ENCODE measurements at regions not wholly inside any gene's neighbourhood (a gene's known extent, or its start where the extent isn't known, plus 50 kb on each side); places are given as distances from the start of the nearest gene placed in this dataset.

GRCh38 chr6:164753517-164753916 lies 555.9 kb downstream of the C6orf118 start:
- no peak overlapping the region for H3K4me2 ChIP-seq (ENCODE audit: insufficient read depth, low read length)
- H3K4me1 ChIP-seq (replicated peaks in 1 of 2; ENCODE audit: control insufficient read depth in 2 of 2, insufficient read depth in 2 of 2, low read length in 2 of 2), result no peaks in the 10 kb centered on the region
- H3K9me3 ChIP-seq (replicated peaks; ENCODE audit: control insufficient read depth, insufficient read depth, low read depth, low read length), result no peaks in the 10 kb centered on the region
- no peaks in the 10 kb centered on the region for H3K27me3 ChIP-seq (ENCODE audit: control insufficient read depth in 2 of 2, insufficient read depth in 2 of 2, low read length in 2 of 2)
- ChIA-PET POLR2A (no interaction called here), CTCF (ENCODE audit: low intra/inter-chr PET ratio) (no interaction called here)
- no TSS peak for BruUV-seq (replicated peaks)
- no peaks in the 10 kb centered on the region for H3K36me3 ChIP-seq (ENCODE audit: control insufficient read depth, insufficient read depth, low read length)
- FAIRE-seq (no peak), DNase-seq (ENCODE audit: extremely low read depth in 1 of 4, low spot score in 3 of 4) (no peak), ATAC-seq (no peak)
- no peak for TF ChIP-seq ELF1 (tag; IDR thresholded peaks at IDR 0.05)
- no peak for TF ChIP-seq NFE2L1 (tag; IDR thresholded peaks at IDR 0.05; ENCODE audit: borderline replicate concordance, low read depth)
- TF ChIP-seq NR3C1 (CRISPR knock-in tag; IDR thresholded peaks at IDR 0.05), result no peak
- no peak for TF ChIP-seq TCF3 (CRISPR knock-in tag; IDR thresholded peaks at IDR 0.05)
- H3K4me3 ChIP-seq, result no peak overlapping the region
- no peaks in the 10 kb centered on the region for H4K20me1 ChIP-seq (replicated peaks; ENCODE audit: control insufficient read depth, insufficient read depth, low read length)
- no peak overlapping the region for H3K9ac ChIP-seq (ENCODE audit: insufficient read depth in 1 of 2, low read depth in 2 of 2, low read length in 2 of 2)
- H2AFZ ChIP-seq (ENCODE audit: low read depth, low read length), result no peak overlapping the region
- H3K27ac ChIP-seq (ENCODE audit: extremely low read depth, low read depth, low read length), result no peak overlapping the region
- no peaks in the 10 kb centered on the region for H3K9me1 ChIP-seq (ENCODE audit: control insufficient read depth, insufficient read depth, low read length)
- in situ Hi-C loops (cut with MboI) (no loop called here), intact Hi-C loops (cut with micrococcal nuclease) (no loop called here)
- H3K79me2 ChIP-seq (ENCODE audit: control insufficient read depth, insufficient read depth, low read length), result no peaks in the 10 kb centered on the region

- no peaks in the 10 kb centered on the region for H3K27me3 ChIP-seq (ENCODE audit: control insufficient read depth in 2 of 2, insufficient read depth in 2 of 2, low read length in 2 of 2)
- DNase-seq (ENCODE audit: extremely low read depth in 1 of 4, low spot score in 3 of 4) (no peak), ATAC-seq (no peak), FAIRE-seq (no peak)
- intact Hi-C loops (cut with micrococcal nuclease), result no loop called here
- H3K4me1 ChIP-seq (replicated peaks in 1 of 2; ENCODE audit: control insufficient read depth in 2 of 2, insufficient read depth in 2 of 2, low read length in 2 of 2), result no peaks in the 10 kb centered on the region
- no peak overlapping the region for H3K4me3 ChIP-seq
- H3K27ac ChIP-seq (ENCODE audit: extremely low read depth, low read depth, low read length), result no peak overlapping the region
- POLR2A ChIA-PET, result no interaction called here
- no peaks in the 10 kb centered on the region for H3K9me1 ChIP-seq (ENCODE audit: control insufficient read depth, insufficient read depth, low read length)
- H3K36me3 ChIP-seq (ENCODE audit: control insufficient read depth, insufficient read depth, low read length), result no peaks in the 10 kb centered on the region
- no peak overlapping the region for H2AFZ ChIP-seq (ENCODE audit: low read depth, low read length)
- WGBS (ENCODE audit: insufficient coverage, low coverage, missing lambda C conversion rate), result 2% methylated on average over 5 of the region's 5 CpGs
- no peak for TF ChIP-seq NR2C2 (CRISPR knock-in tag; IDR thresholded peaks at IDR 0.05)
- no peak for TF ChIP-seq NR2C2 (tag; IDR thresholded peaks at IDR 0.05)
- H3K9ac ChIP-seq (ENCODE audit: insufficient read depth in 1 of 2, low read depth in 2 of 2, low read length in 2 of 2), result no peak overlapping the region
- no peak overlapping the region for H3K4me2 ChIP-seq (ENCODE audit: insufficient read depth, low read length)
- CTCF ChIA-PET (ENCODE audit: low intra/inter-chr PET ratio), result no interaction called here
- no peaks in the 10 kb centered on the region for H4K20me1 ChIP-seq (replicated peaks; ENCODE audit: control insufficient read depth, insufficient read depth, low read length)
- H3K9me3 ChIP-seq (replicated peaks; ENCODE audit: control insufficient read depth, insufficient read depth, low read depth, low read length), result no peaks in the 10 kb centered on the region
- no peaks in the 10 kb centered on the region for H3K79me2 ChIP-seq (ENCODE audit: control insufficient read depth, insufficient read depth, low read length)
- in situ Hi-C loops (cut with MboI), result no loop called here
- BruUV-seq (replicated peaks), result no TSS peak
Measured at GRCh38 chr6:164751395-164751794, 558.0 kb downstream of the C6orf118 start.

Measured in K562 (cell line).